Astrocyte (in vitro differentiated cells and primary cell): ENCODE measurements at regions not wholly inside any gene's neighbourhood (a gene's known extent, or its start where the extent isn't known, plus 50 kb on each side); places are given as distances from the start of the nearest gene placed in this dataset.
"Not testable (repeated sequence)": the region's sequence is repeated elsewhere in the genome, so short reads cannot be mapped to it uniquely, and the experiment has no call there.

ENCODE experiments used
- DNase-seq: peaks from one replicate; pipeline ENCODE4 v3.0.0-alpha.2; 2010; ENCODE audit warnings: low read depth
- FAIRE-seq: peaks from 2 replicates; lab custom pipeline; 2011; peaks lifted over from hg19 to GRCh38; lab: Jason Lieb, UNC
- H2AFZ ChIP-seq: 2 replicates; pipeline ENCODE4 v1.6.0; 2012; ENCODE audit warnings: low read depth, low read length, inconsistent platforms
- H3K27ac ChIP-seq: 2 replicates; pipeline ENCODE4 v1.5.1; 2011; ENCODE audit warnings: low read depth, low read length, inconsistent platforms
- H3K27me3 ChIP-seq: 2 replicates; pipeline ENCODE4 v1.6.0; 2011; ENCODE audit warnings: low read length, inconsistent platforms; ENCODE audit not compliant: insufficient read depth
- H3K36me3 ChIP-seq: 2 replicates; pipeline ENCODE4 v1.5.1; 2011; ENCODE audit warnings: low read length, inconsistent platforms; ENCODE audit not compliant: insufficient read depth
- H3K4me1 ChIP-seq: 2 replicates; pipeline ENCODE4 v1.5.1; 2011; ENCODE audit warnings: low read length, inconsistent platforms; ENCODE audit not compliant: insufficient read depth
- H3K4me2 ChIP-seq: 2 replicates; pipeline ENCODE4 v1.6.0; 2012; ENCODE audit warnings: low read length, inconsistent platforms
- H3K4me3 ChIP-seq: 2 replicates; pipeline ENCODE4 v1.5.1; 2011; ENCODE audit warnings: low read depth, mild to moderate bottlenecking, low read length, inconsistent platforms; ENCODE audit not compliant: insufficient read depth
- H3K79me2 ChIP-seq: 2 replicates; pipeline ENCODE4 v1.6.0; 2012; ENCODE audit warnings: mild to moderate bottlenecking, low read length, inconsistent platforms; ENCODE audit not compliant: insufficient read depth
- H3K9ac ChIP-seq: 2 replicates; pipeline ENCODE4 v1.6.0; 2012; ENCODE audit warnings: mild to moderate bottlenecking, low read length, inconsistent platforms
- H3K9me3 ChIP-seq: 2 replicates; pipeline ENCODE4 v1.5.1; 2012; ENCODE audit warnings: low read depth, mild to moderate bottlenecking, low read length, inconsistent platforms; ENCODE audit not compliant: insufficient read depth
- H4K20me1 ChIP-seq: 2 replicates; pipeline ENCODE4 v1.6.0; 2012; ENCODE audit warnings: low read length, inconsistent platforms; ENCODE audit not compliant: insufficient read depth
- H3K27ac Mint-ChIP-seq: one replicate; pipeline ENCODE4 v1.8.0; 2021; ENCODE audit warnings: mild to moderate bottlenecking, mixed read lengths; ENCODE audit not compliant: unreplicated experiment
- H3K27me3 Mint-ChIP-seq: one replicate; pipeline ENCODE4 v1.8.0; 2021; ENCODE audit warnings: low read depth, mixed read lengths; ENCODE audit not compliant: unreplicated experiment
- H3K36me3 Mint-ChIP-seq: one replicate; pipeline ENCODE4 v1.8.0; 2021; ENCODE audit warnings: low read depth, mixed read lengths; ENCODE audit not compliant: unreplicated experiment
- H3K4me1 Mint-ChIP-seq: one replicate; pipeline ENCODE4 v1.8.0; 2021; ENCODE audit warnings: low read depth, mixed read lengths; ENCODE audit not compliant: unreplicated experiment
- H3K4me3 Mint-ChIP-seq: one replicate; pipeline ENCODE4 v1.8.0; 2021; ENCODE audit warnings: mild to moderate bottlenecking, moderate library complexity, mixed read lengths; ENCODE audit not compliant: unreplicated experiment
- H3K9me3 Mint-ChIP-seq: one replicate; pipeline ENCODE4 v1.8.0; 2021; ENCODE audit warnings: mild to moderate bottlenecking, mixed read lengths; ENCODE audit not compliant: unreplicated experiment

- Histone ChIP-seq H3K4me2 (peak overlapping the region; percentile 87), H2AFZ (peak overlapping the region; percentile 94), H3K4me1 (peaks cover 28% of the 10 kb centered on the region), H3K4me3 (peak overlapping the region; percentile 73), H3K79me2 (peaks cover 46% of the 10 kb centered on the region), H3K9ac (peak overlapping the region; percentile 95)
- H4K20me1 ChIP-seq, H3K4me1 Mint-ChIP-seq, H3K36me3 ChIP-seq, H3K27ac Mint-ChIP-seq, H3K9me3 ChIP-seq, H3K27ac ChIP-seq, H3K27me3 ChIP-seq, DNase-seq, H3K36me3 Mint-ChIP-seq, FAIRE-seq: not testable (repeated sequence)
- peaks cover 59% of the 10 kb centered on the region for H3K27me3 Mint-ChIP-seq
- H3K4me3 Mint-ChIP-seq, result peak overlapping the region; percentile 81
- H3K9me3 Mint-ChIP-seq, result peaks cover 24% of the 10 kb centered on the region
These were observed 1612.9 kb downstream of the SPATA31A7 start for GRCh38 chr9:62802719-62803079.

- H2AFZ ChIP-seq, FAIRE-seq, H3K27ac ChIP-seq, H3K27ac Mint-ChIP-seq, DNase-seq, H4K20me1 ChIP-seq, H3K36me3 Mint-ChIP-seq, H3K27me3 ChIP-seq, H3K36me3 ChIP-seq, H3K4me1 Mint-ChIP-seq, H3K9me3 ChIP-seq: not testable (repeated sequence)
- Histone ChIP-seq H3K79me2 (peaks cover 46% of the 10 kb centered on the region), H3K4me3 (peak overlapping the region; percentile 73), H3K9ac (peak overlapping the region; percentile 95), H3K4me1 (peaks cover 28% of the 10 kb centered on the region), H3K4me2 (peak overlapping the region; percentile 87)
- H3K4me3 Mint-ChIP-seq, result peak overlapping the region; percentile 81
- peaks cover 24% of the 10 kb centered on the region for H3K9me3 Mint-ChIP-seq
- H3K27me3 Mint-ChIP-seq, result peaks cover 59% of the 10 kb centered on the region
These were observed 1613.3 kb downstream of the SPATA31A7 start for GRCh38 chr9:62803099-62803498.

- not testable (repeated sequence) for H2AFZ ChIP-seq, H3K4me3 ChIP-seq, H3K27ac Mint-ChIP-seq, H3K36me3 Mint-ChIP-seq, H3K4me3 Mint-ChIP-seq, H3K9me3 ChIP-seq, H3K27me3 ChIP-seq, FAIRE-seq, DNase-seq, H3K36me3 ChIP-seq, H3K4me2 ChIP-seq, H4K20me1 ChIP-seq, H3K27ac ChIP-seq, H3K9ac ChIP-seq, H3K4me1 Mint-ChIP-seq
- peaks cover 38% of the 10 kb centered on the region for H3K79me2 ChIP-seq
- H3K4me1 ChIP-seq, result peaks cover 21% of the 10 kb centered on the region
- peaks cover 52% of the 10 kb centered on the region for H3K27me3 Mint-ChIP-seq
- H3K9me3 Mint-ChIP-seq, result peaks cover 19% of the 10 kb centered on the region
These were observed 1614.5 kb downstream of the SPATA31A7 start for GRCh38 chr9:62804314-62804713.

- H3K4me1 ChIP-seq, H3K79me2 ChIP-seq, H2AFZ ChIP-seq, H3K9me3 Mint-ChIP-seq, H3K4me3 Mint-ChIP-seq, H3K27ac Mint-ChIP-seq, H3K4me1 Mint-ChIP-seq, DNase-seq, H3K9me3 ChIP-seq, H3K4me3 ChIP-seq, H3K36me3 ChIP-seq, H4K20me1 ChIP-seq, H3K9ac ChIP-seq, H3K36me3 Mint-ChIP-seq, H3K27ac ChIP-seq, H3K27me3 ChIP-seq, FAIRE-seq: not testable (repeated sequence)
- peaks cover 28% of the 10 kb centered on the region for H3K27me3 Mint-ChIP-seq
- peak overlapping the region; percentile 15 for H3K4me2 ChIP-seq
These were observed 1617.6 kb downstream of the SPATA31A7 start for GRCh38 chr9:62807424-62807823.

GRCh38 chr9:62808081-62808480 is 1618.2 kb downstream of the SPATA31A7 start:
- not testable (repeated sequence) for H3K4me1 Mint-ChIP-seq, H3K4me3 ChIP-seq, H3K4me3 Mint-ChIP-seq, DNase-seq, H3K36me3 ChIP-seq, H3K9ac ChIP-seq, H3K9me3 ChIP-seq, H3K9me3 Mint-ChIP-seq, H3K79me2 ChIP-seq, H3K27ac ChIP-seq, H3K4me1 ChIP-seq, H2AFZ ChIP-seq, H3K27ac Mint-ChIP-seq, H4K20me1 ChIP-seq, H3K36me3 Mint-ChIP-seq, FAIRE-seq, H3K27me3 ChIP-seq
- peaks cover 28% of the 10 kb centered on the region for H3K27me3 Mint-ChIP-seq
- H3K4me2 ChIP-seq, result peak overlapping the region; percentile 15

GRCh38 chr9:62810318-62810717 is 1620.5 kb downstream of the SPATA31A7 start:
- H3K79me2 ChIP-seq, H3K4me1 ChIP-seq, H3K4me3 Mint-ChIP-seq, H2AFZ ChIP-seq, H3K4me1 Mint-ChIP-seq, H3K4me2 ChIP-seq, H3K27me3 ChIP-seq, H4K20me1 ChIP-seq, H3K27ac ChIP-seq, FAIRE-seq, H3K4me3 ChIP-seq, H3K27ac Mint-ChIP-seq, H3K9me3 ChIP-seq, H3K9ac ChIP-seq, H3K36me3 Mint-ChIP-seq, H3K36me3 ChIP-seq, DNase-seq, H3K9me3 Mint-ChIP-seq: not testable (repeated sequence)
- H3K27me3 Mint-ChIP-seq, result peaks cover 28% of the 10 kb centered on the region
